H1 (cell line): ENCODE measurements at regions not wholly inside any gene's neighbourhood (a gene's known extent, or its start where the extent isn't known, plus 50 kb on each side); places are given as distances from the start of the nearest gene placed in this dataset.

Source experiments
- CTCF ChIA-PET: fragments of 300-600 bp; sonication (Branson Sonifier 250); formaldehyde crosslinking; loops from one replicate; lab custom pipeline; 2021; ENCODE audit not compliant: partially characterized antibody; lab: Charles Lee
- POLR2A ChIA-PET: fragments of 300-600 bp; sonication (Branson Sonifier 250); formaldehyde crosslinking; loops from one replicate; lab custom pipeline; 2021; ENCODE audit warnings: inconsistent platforms; ENCODE audit not compliant: partially characterized antibody; lab: Charles Lee
- DNase-seq, 2 experiments: peaks; one replicate each; pipeline versions ENCODE4 v3.0.0 to v3.0.0-alpha.2; 2010 to 2022; ENCODE audit warnings: low spot score in 2 of 2, low read depth in 1 of 2, mixed read lengths in 1 of 2
- FAIRE-seq: peaks from 2 replicates; lab custom pipeline; 2011; peaks lifted over from hg19 to GRCh38; lab: Jason Lieb, UNC
- H2AFZ ChIP-seq: 2 replicates; pipeline ENCODE4 v1.8.1; 2012; ENCODE audit warnings: low read length, inconsistent platforms
- H2AK5ac ChIP-seq: 2 replicates; pipeline ENCODE4 v1.6.1; 2013; ENCODE audit warnings: low read depth, low read length
- H2BK120ac ChIP-seq: replicated peaks from 2 replicates; pipeline ENCODE3; 2013; ENCODE audit warnings: low read depth, low read length, inconsistent platforms
- H2BK12ac ChIP-seq: 2 replicates; pipeline ENCODE4 v1.6.1; 2013; ENCODE audit warnings: low read depth, low read length
- H2BK15ac ChIP-seq: 2 replicates; pipeline ENCODE4 v1.6.1; 2013; ENCODE audit warnings: low read length
- H2BK20ac ChIP-seq: 2 replicates; pipeline ENCODE4 v1.6.1; 2013; ENCODE audit warnings: low read length
- H2BK5ac ChIP-seq: 2 replicates; pipeline ENCODE4 v1.6.1; 2013; ENCODE audit warnings: low read depth, low read length
- H3K14ac ChIP-seq: 2 replicates; pipeline ENCODE4 v1.6.1; 2013; ENCODE audit warnings: inconsistent platforms; ENCODE audit not compliant: insufficient read length
- H3K18ac ChIP-seq: 2 replicates; pipeline ENCODE4 v1.6.1; 2013; ENCODE audit warnings: low read length; ENCODE audit errors: extremely low read depth
- H3K23ac ChIP-seq: 2 replicates; pipeline ENCODE4 v1.6.1; 2013; ENCODE audit warnings: inconsistent platforms; ENCODE audit not compliant: insufficient read length
- H3K23me2 ChIP-seq: 2 replicates; pipeline ENCODE4 v1.6.1; 2013; ENCODE audit warnings: low read depth, low read length
- H3K27ac ChIP-seq: 2 replicates; pipeline ENCODE4 v1.6.1; 2011; ENCODE audit warnings: low read depth, low read length, inconsistent platforms
- H3K27me3 ChIP-seq, 4 experiments: replicated peaks in 1 of 4; 1 replicate in 1 of 4; 2 replicates in 3 of 4; pipeline versions ENCODE4 v1.6.1 to v1.8.1; 2011 to 2013; ENCODE audit warnings: low read length in 3 of 4, mild to moderate bottlenecking in 3 of 4, inconsistent platforms in 2 of 4, mixed read lengths in 2 of 4, moderate library complexity in 1 of 4; ENCODE audit not compliant: control insufficient read depth in 3 of 4, insufficient read depth in 3 of 4; ENCODE audit errors: extremely low read depth in 1 of 4
- H3K36me3 ChIP-seq, 4 experiments: 2 replicates each; pipeline versions ENCODE4 v1.6.1 to v1.8.1; 2011 to 2013; ENCODE audit warnings: mild to moderate bottlenecking in 4 of 4, low read length in 3 of 4, moderate library complexity in 2 of 4, control low read depth in 1 of 4, inconsistent platforms in 1 of 4; ENCODE audit not compliant: insufficient read depth in 4 of 4, control insufficient read depth in 2 of 4
- H3K4ac ChIP-seq: replicated peaks from 2 replicates; pipeline ENCODE3; 2013; ENCODE audit warnings: low read length, low read depth, mixed read lengths, inconsistent platforms; ENCODE audit not compliant: insufficient read length
- H3K4me1 ChIP-seq, 4 experiments: replicated peaks in 1 of 4; 1 replicate in 1 of 4; 2 replicates in 3 of 4; pipeline versions ENCODE4 v1.6.1 to v1.8.1; 2011 to 2013; ENCODE audit warnings: low read length in 3 of 4, inconsistent platforms in 2 of 4, mixed read lengths in 1 of 4; ENCODE audit not compliant: insufficient read depth in 4 of 4, control insufficient read depth in 3 of 4
- H3K4me2 ChIP-seq, 2 experiments: 2 replicates each; pipeline versions ENCODE4 v1.6.1 to v1.8.1; 2011 to 2013; ENCODE audit warnings: low read depth in 2 of 2, low read length in 2 of 2, control low read depth in 1 of 2, inconsistent platforms in 1 of 2, mild to moderate bottlenecking in 1 of 2; ENCODE audit not compliant: insufficient read depth in 1 of 2
- H3K4me3 ChIP-seq, 4 experiments: fragments of 200-600, 300-600 bp in 1 of 4; sonication (generic), shearing (Covaris generic), sonication (Bioruptor Twin) in 1 of 4; 2 replicates each; pipeline versions ENCODE4 v1.5.1 to v1.8.1; 2011 to 2016; ENCODE audit warnings: low read length in 4 of 4, low read depth in 3 of 4, control low read depth in 2 of 4, inconsistent platforms in 2 of 4, mild to moderate bottlenecking in 2 of 4, mixed read lengths in 1 of 4, moderate library complexity in 1 of 4; ENCODE audit not compliant: insufficient read depth in 2 of 4; ENCODE audit errors: extremely low read depth in 1 of 4
- H3K56ac ChIP-seq: replicated peaks from 2 replicates; pipeline ENCODE3; 2013; ENCODE audit warnings: low read depth, mild to moderate bottlenecking, mixed read lengths, low read length, inconsistent platforms; ENCODE audit not compliant: insufficient read length
- H3K79me1 ChIP-seq: 2 replicates; pipeline ENCODE4 v1.6.1; 2013; ENCODE audit warnings: low read depth, low read length, control low read depth
- H3K79me2 ChIP-seq, 2 experiments: 2 replicates each; pipeline versions ENCODE4 v1.6.1 to v1.8.1; 2012 to 2013; ENCODE audit warnings: low read length in 2 of 2, mild to moderate bottlenecking in 2 of 2, inconsistent platforms in 1 of 2; ENCODE audit not compliant: insufficient read depth in 2 of 2, control insufficient read depth in 1 of 2
- H3K9ac ChIP-seq, 4 experiments: replicated peaks in 1 of 4; 1 replicate in 1 of 4; 2 replicates in 3 of 4; pipeline versions ENCODE4 v1.6.1 to v1.8.1; 2011 to 2013; ENCODE audit warnings: low read depth in 3 of 4, low read length in 3 of 4, control low read depth in 2 of 4, mild to moderate bottlenecking in 2 of 4, moderate library complexity in 2 of 4, inconsistent platforms in 1 of 4; ENCODE audit errors: extremely low read depth in 1 of 4
- H3K9me3 ChIP-seq, 2 experiments: 2 replicates each; pipeline versions ENCODE4 v1.6.1 to v1.8.1; 2012 to 2013; ENCODE audit warnings: mild to moderate bottlenecking in 2 of 2, moderate library complexity in 2 of 2, control low read depth in 1 of 2, inconsistent platforms in 1 of 2, low read depth in 1 of 2, low read length in 1 of 2, mixed read lengths in 1 of 2; ENCODE audit not compliant: insufficient read depth in 2 of 2
- H4K20me1 ChIP-seq, 2 experiments: replicated peaks in 1 of 2; 2 replicates each; pipeline versions ENCODE3 to v1.8.1; 2011 to 2013; ENCODE audit warnings: inconsistent platforms in 2 of 2, low read length in 2 of 2, mild to moderate bottlenecking in 1 of 2; ENCODE audit not compliant: insufficient read depth in 2 of 2, control insufficient read depth in 1 of 2
- H4K5ac ChIP-seq: 2 replicates; pipeline ENCODE4 v1.6.1; 2013; ENCODE audit warnings: low read length, low read depth, mixed read lengths, inconsistent platforms; ENCODE audit not compliant: insufficient read length
- H4K8ac ChIP-seq: 2 replicates; pipeline ENCODE4 v1.8.0; 2013; ENCODE audit warnings: mild to moderate bottlenecking, moderate library complexity, low read length, inconsistent platforms; ENCODE audit not compliant: insufficient read depth; ENCODE audit errors: extremely low read depth
- H4K91ac ChIP-seq: replicated peaks from 2 replicates; pipeline ENCODE3; 2013; ENCODE audit warnings: low read length, mixed read lengths, inconsistent platforms; ENCODE audit not compliant: insufficient read length
- CHD2 ChIP-seq: IDR thresholded peaks from 2 replicates; pipeline ENCODE4 v1.6.1; 2012; ENCODE audit warnings: low read length, improper control_type of control experiment
- GABPA ChIP-seq: IDR thresholded peaks from 2 replicates; pipeline ENCODE4 v1.6.1; 2011; ENCODE audit warnings: mild to moderate bottlenecking, low read length, moderate library complexity, borderline replicate concordance; ENCODE audit not compliant: insufficient read depth
- GTF2F1 ChIP-seq: IDR thresholded peaks from 2 replicates; pipeline ENCODE4 v1.6.1; 2012; ENCODE audit warnings: low read depth, low read length, improper control_type of control experiment, borderline replicate concordance
- KDM4A ChIP-seq: IDR thresholded peaks from one replicate; pipeline ENCODE4 v1.7.1; 2012; ENCODE audit warnings: low read depth, mild to moderate bottlenecking, moderate library complexity, low read length, inconsistent platforms; ENCODE audit not compliant: severe bottlenecking
- TCF12 ChIP-seq: IDR thresholded peaks from 2 replicates; pipeline ENCODE4 v1.6.1; 2011; ENCODE audit warnings: low read depth, mild to moderate bottlenecking, low read length
- WGBS, 2 experiments: shearing (Covaris generic) in 1 of 2; methylation state at CpG; one replicate each; pipeline versions ENCODE4 v1.1.6 to v1.1.7; 2013 to 2015; ENCODE audit warnings: low lambda C conversion rate in 2 of 2, mixed read lengths in 2 of 2, inconsistent platforms in 1 of 2, low coverage in 1 of 2, missing lambda C conversion rate in 1 of 2; ENCODE audit not compliant: insufficient replicate concordance in 2 of 2, insufficient coverage in 1 of 2, insufficient read length in 1 of 2; ENCODE audit errors: extremely low coverage in 1 of 2, missing lambda C conversion rate in 1 of 2; 5-methylcytosine and 5-hydroxymethylcytosine counted together

- no peak overlapping the region for H4K8ac ChIP-seq
- no peak overlapping the region for H3K4me3 ChIP-seq
- no peak overlapping the region for H3K23ac ChIP-seq
- H2AFZ ChIP-seq = no peak overlapping the region
- H3K18ac ChIP-seq = no peak overlapping the region
- no peak overlapping the region for H2BK15ac ChIP-seq
- no peaks in the 10 kb centered on the region for H4K20me1 ChIP-seq
- no peak overlapping the region for H3K9ac ChIP-seq
- no peaks in the 10 kb centered on the region for H3K27me3 ChIP-seq
- no peak for TF ChIP-seq GTF2F1
- no peak for TF ChIP-seq CHD2
- TF ChIP-seq KDM4A = no peak
- TF ChIP-seq TCF12 = no peak
- TF ChIP-seq GABPA = no peak
- TF ChIP-seq, all 59 proteins: peak for 0
- no peaks in the 10 kb centered on the region for H3K79me2 ChIP-seq
- DNase-seq = no peak
- no peak overlapping the region for H3K56ac ChIP-seq
- no peak overlapping the region for H4K5ac ChIP-seq
- no peaks in the 10 kb centered on the region for H3K23me2 ChIP-seq
- no peak for FAIRE-seq
- no peak overlapping the region for H3K14ac ChIP-seq
- no peak overlapping the region for H2BK12ac ChIP-seq
- no peak overlapping the region for H2AK5ac ChIP-seq
- ChIA-PET POLR2A (no interaction called here), CTCF (interaction anchor here (0.6 to 2.5 kb wide), 6 partner anchors 9 to 719 kb away, joined by 3 to 12 read pairs (median 3); no protein-coding TSS in a partner anchor)
- H3K4me1 ChIP-seq = no peaks in the 10 kb centered on the region
- no peaks in the 10 kb centered on the region for H3K9me3 ChIP-seq
- H3K4me2 ChIP-seq = no peak overlapping the region
- no peak overlapping the region for H4K91ac ChIP-seq
- no peaks in the 10 kb centered on the region for H3K36me3 ChIP-seq
- WGBS, 2 experiments = 90% methylated on average over 7 of the region's 7 CpGs; no CpG with 5 or more reads in 1 of the 2 experiments
- no peaks in the 10 kb centered on the region for H3K79me1 ChIP-seq
- H2BK5ac ChIP-seq = no peak overlapping the region
- H2BK120ac ChIP-seq = no peak overlapping the region
- no peak overlapping the region for H3K27ac ChIP-seq
- no peak overlapping the region for H3K4ac ChIP-seq
- H2BK20ac ChIP-seq = no peak overlapping the region
Observed at GRCh38 chr1:221448585-221449175, 293.2 kb downstream of the DUSP10 start.
